NT2/D1 (cell line): ENCODE measurements at regions not wholly inside any gene's neighbourhood (a gene's known extent, or its start where the extent isn't known, plus 50 kb on each side); places are given as distances from the start of the nearest gene placed in this dataset.

Experiments
- DNase-seq: peaks from one replicate; pipeline ENCODE4 v3.0.0-alpha.2; 2011; ENCODE audit warnings: low read depth, low spot score
- H3K27me3 ChIP-seq: 2 replicates; pipeline ENCODE4 v1.6.0; 2011; ENCODE audit warnings: mild to moderate bottlenecking; ENCODE audit not compliant: insufficient read length, insufficient read depth
- H3K36me3 ChIP-seq: 2 replicates; pipeline ENCODE4 v1.6.1; 2011; ENCODE audit warnings: mild to moderate bottlenecking, low read length, mixed read lengths; ENCODE audit not compliant: insufficient read depth, insufficient read length
- H3K4me1 ChIP-seq: 2 replicates; pipeline ENCODE4 v1.5.1; 2011; ENCODE audit not compliant: insufficient read depth, insufficient read length
- H3K4me3 ChIP-seq: 2 replicates; pipeline ENCODE4 v1.5.1; 2011; ENCODE audit warnings: low read depth; ENCODE audit not compliant: insufficient read length
- H3K9ac ChIP-seq: 2 replicates; pipeline ENCODE4 v1.6.0; 2011; ENCODE audit warnings: low read depth; ENCODE audit not compliant: insufficient read length
- H3K9me3 ChIP-seq: 2 replicates; pipeline ENCODE4 v1.5.1; 2011; ENCODE audit warnings: mild to moderate bottlenecking, low read length; ENCODE audit not compliant: insufficient read depth
- SUZ12 ChIP-seq: IDR thresholded peaks from 2 replicates; pipeline ENCODE4 v1.6.1; 2011; ENCODE audit not compliant: insufficient read length, insufficient read depth; ENCODE audit errors: extremely low read depth
- YY1 ChIP-seq: IDR thresholded peaks from 2 replicates; pipeline ENCODE4 v1.6.1; 2011; ENCODE audit not compliant: insufficient read length, insufficient read depth
- ZNF274 ChIP-seq: IDR thresholded peaks from 2 replicates; pipeline ENCODE4 v1.6.1; 2011; ENCODE audit warnings: mild to moderate bottlenecking, low read depth, low read length

DNA sequence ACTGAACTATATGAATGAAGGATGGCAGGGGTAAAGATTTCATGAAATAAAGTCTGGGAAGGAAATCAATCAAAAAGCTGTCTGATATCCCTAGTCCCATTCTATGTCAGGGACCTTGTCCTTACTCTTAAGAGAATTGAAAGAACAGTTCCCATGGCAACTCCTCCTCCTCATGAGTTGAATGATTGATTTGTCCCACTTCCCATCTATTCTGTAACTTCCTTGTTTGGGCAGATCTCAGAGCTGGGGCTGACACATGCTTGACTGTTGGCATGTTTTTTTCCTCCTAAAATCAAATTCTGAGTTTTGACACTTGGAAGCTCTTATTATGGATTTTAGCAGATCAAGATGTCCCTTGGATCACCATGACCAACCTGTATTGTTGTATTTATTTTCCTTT is 1138.6 kb upstream of the CDH8 start:
- no peaks in the 10 kb centered on the region for H3K36me3 ChIP-seq
- H3K9me3 ChIP-seq: no peaks in the 10 kb centered on the region
- TF ChIP-seq SUZ12 (no peak), YY1 (no peak), ZNF274 (no peak)
- H3K9ac ChIP-seq: no peak overlapping the region
- H3K4me1 ChIP-seq: no peaks in the 10 kb centered on the region
- no peak for DNase-seq
- no peaks in the 10 kb centered on the region for H3K27me3 ChIP-seq
- H3K4me3 ChIP-seq: no peak overlapping the region

DNA sequence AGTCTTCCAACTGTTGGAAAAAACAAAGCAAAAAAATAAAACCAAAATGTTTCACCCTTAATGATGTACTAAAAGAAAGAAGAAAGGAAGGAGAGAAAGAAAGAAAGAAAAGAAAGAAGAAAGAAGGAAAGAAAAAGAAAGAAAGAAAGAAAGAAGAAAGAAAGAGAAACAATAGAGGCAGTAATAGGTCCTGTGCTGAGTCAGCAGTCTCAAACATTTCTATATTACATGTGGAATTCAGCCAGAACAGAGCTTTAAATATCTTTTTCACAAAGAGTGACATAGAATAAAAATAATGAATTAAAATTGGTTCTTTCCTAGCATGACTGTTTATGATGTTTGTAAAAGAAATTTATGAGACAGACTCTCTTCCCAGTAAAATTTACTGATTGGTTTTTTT is 1135.3 kb upstream of the CDH8 start:
- Histone ChIP-seq H3K9me3 (no peaks in the 10 kb centered on the region), H3K36me3 (no peaks in the 10 kb centered on the region), H3K4me1 (no peaks in the 10 kb centered on the region), H3K27me3 (no peaks in the 10 kb centered on the region), H3K9ac (no peak overlapping the region), H3K4me3 (no peak overlapping the region)
- DNase-seq: no peak
- TF ChIP-seq ZNF274 (no peak), YY1 (no peak), SUZ12 (no peak)

DNA sequence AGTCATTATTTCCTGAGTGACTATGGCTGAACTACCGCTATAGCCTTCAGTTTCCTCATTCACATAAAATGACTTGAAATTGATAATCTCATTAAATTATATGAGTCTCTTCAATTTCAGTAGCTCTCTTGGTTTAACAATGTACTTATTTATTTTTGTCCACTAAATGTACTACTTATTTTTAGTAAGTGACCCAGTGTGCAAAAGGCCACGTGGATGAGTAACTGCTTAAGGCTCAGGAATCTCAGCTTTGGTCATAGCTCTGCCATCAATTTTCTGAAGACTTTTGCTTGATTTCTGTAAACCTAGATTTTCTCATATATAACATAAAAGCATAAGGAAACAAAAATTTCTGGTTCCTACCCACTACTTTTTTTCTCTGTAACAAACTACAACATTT is 1132.9 kb upstream of the CDH8 start:
- Histone ChIP-seq H3K36me3 (no peaks in the 10 kb centered on the region), H3K4me1 (no peaks in the 10 kb centered on the region), H3K9ac (no peak overlapping the region), H3K9me3 (no peaks in the 10 kb centered on the region), H3K27me3 (no peaks in the 10 kb centered on the region), H3K4me3 (no peak overlapping the region)
- DNase-seq: no peak
- TF ChIP-seq SUZ12 (no peak), YY1 (no peak), ZNF274 (no peak)

GRCh38 chr16:63157818-63158217 is 1121.6 kb upstream of the CDH8 start:
- H3K4me3 ChIP-seq: no peak overlapping the region
- DNase-seq: no peak

DNA sequence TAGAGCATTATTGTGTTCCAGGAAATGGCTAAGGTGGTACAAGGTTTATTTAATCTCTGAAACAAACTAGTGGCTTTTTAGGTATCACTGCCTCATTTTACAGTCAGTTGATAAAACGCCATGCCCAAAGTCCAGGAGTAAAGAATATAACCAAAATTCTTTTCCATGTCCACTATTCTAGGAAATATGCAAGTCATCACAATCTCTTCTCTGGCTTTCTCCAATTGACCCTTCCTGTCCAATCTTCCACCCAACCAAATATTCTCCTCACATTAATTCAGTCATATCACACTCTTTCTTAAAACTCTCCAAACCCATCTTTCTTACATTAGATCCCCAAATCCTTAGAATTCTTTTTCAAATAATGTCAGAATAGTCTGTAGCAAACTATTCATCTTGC is 1110.0 kb upstream of the CDH8 start:
- TF ChIP-seq ZNF274: no peak
- no peak for TF ChIP-seq SUZ12
- no peak for TF ChIP-seq YY1
- DNase-seq: no peak
- Histone ChIP-seq H3K27me3 (no peaks in the 10 kb centered on the region), H3K4me1 (no peaks in the 10 kb centered on the region), H3K9ac (no peak overlapping the region), H3K36me3 (no peaks in the 10 kb centered on the region), H3K9me3 (no peaks in the 10 kb centered on the region), H3K4me3 (no peak overlapping the region)

More at GRCh38 chr16:63157818-63158217, 1121.6 kb upstream of the CDH8 start:
- Histone ChIP-seq H3K27me3 (no peaks in the 10 kb centered on the region), H3K9me3 (no peaks in the 10 kb centered on the region), H3K9ac (no peak overlapping the region), H3K4me1 (no peaks in the 10 kb centered on the region), H3K36me3 (no peaks in the 10 kb centered on the region)
- no peak for TF ChIP-seq ZNF274
- no peak for TF ChIP-seq YY1
- no peak for TF ChIP-seq SUZ12

DNA sequence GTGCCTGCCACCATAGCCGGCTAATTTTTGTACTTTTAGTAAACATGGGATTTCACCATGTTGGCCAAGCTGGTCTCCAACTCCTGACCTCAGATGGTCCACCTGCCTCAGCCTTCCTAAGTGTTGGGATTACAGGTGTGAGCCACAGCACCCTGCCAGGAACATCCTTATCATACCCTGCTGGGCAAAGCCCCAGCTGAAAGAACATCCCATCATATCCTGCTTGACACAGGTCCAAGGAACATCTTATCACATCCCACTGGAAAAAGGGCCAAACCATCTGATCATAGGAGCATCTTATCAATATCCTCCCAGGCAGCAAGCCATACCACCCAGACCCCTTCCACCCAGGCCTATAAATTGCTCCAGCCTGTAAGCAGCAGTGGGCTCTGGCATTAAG is 1109.2 kb upstream of the CDH8 start:
- Histone ChIP-seq H3K27me3 (no peaks in the 10 kb centered on the region), H3K4me1 (no peaks in the 10 kb centered on the region), H3K9me3 (no peaks in the 10 kb centered on the region), H3K36me3 (no peaks in the 10 kb centered on the region), H3K4me3 (no peak overlapping the region), H3K9ac (no peak overlapping the region)
- DNase-seq: no peak
- TF ChIP-seq ZNF274: no peak
- TF ChIP-seq SUZ12: no peak
- no peak for TF ChIP-seq YY1

- Histone ChIP-seq H3K4me3 (no peak overlapping the region), H3K4me1 (no peaks in the 10 kb centered on the region), H3K27me3 (no peaks in the 10 kb centered on the region), H3K9me3 (no peaks in the 10 kb centered on the region), H3K36me3 (no peaks in the 10 kb centered on the region), H3K9ac (no peak overlapping the region)
- no peak for DNase-seq
- TF ChIP-seq ZNF274 (no peak), SUZ12 (no peak), YY1 (no peak)
Measured at GRCh38 chr16:63135069-63135468, 1098.8 kb upstream of the CDH8 start.
